Parathyroid adenoma (tissue), 2 donors: ENCODE measurements at regions not wholly inside any gene's neighbourhood (a gene's known extent, or its start where the extent isn't known, plus 50 kb on each side); places are given as distances from the start of the nearest gene placed in this dataset.
"Not testable (repeated sequence)": the region's sequence is repeated elsewhere in the genome, so short reads cannot be mapped to it uniquely, and the experiment has no call there.

Source experiments
- H2AFZ ChIP-seq: fragments of 300-600 bp; sonication (generic); one replicate; pipeline ENCODE4 v1.7.0; 2017; ENCODE audit warnings: antibody characterized with exemption, mild to moderate bottlenecking
- H3K27ac ChIP-seq: fragments of 300-600 bp; sonication (generic); one replicate; pipeline ENCODE4 v1.7.0; 2017
- H3K27me3 ChIP-seq: fragments of 300-600 bp; sonication (generic); one replicate; pipeline ENCODE4 v1.7.0; 2017; ENCODE audit warnings: low read length; ENCODE audit not compliant: control insufficient read depth, insufficient read depth
- H3K36me3 ChIP-seq: fragments of 300-600 bp; sonication (generic); one replicate; pipeline ENCODE4 v1.7.0; 2017; ENCODE audit warnings: low read length; ENCODE audit not compliant: control insufficient read depth, insufficient read depth
- H3K4me1 ChIP-seq: fragments of 300-600 bp; sonication (generic); one replicate; pipeline ENCODE4 v1.7.0; 2017; ENCODE audit warnings: control low read depth
- H3K4me2 ChIP-seq: fragments of 300-600 bp; sonication (generic); one replicate; pipeline ENCODE4 v1.7.0; 2017; ENCODE audit warnings: low read length
- H3K4me3 ChIP-seq: fragments of 300-600 bp; sonication (generic); one replicate; pipeline ENCODE4 v1.7.0; 2017; ENCODE audit warnings: low read depth, low read length
- H3K79me2 ChIP-seq: fragments of 300-600 bp; sonication (generic); one replicate; pipeline ENCODE4 v1.7.0; 2017; ENCODE audit warnings: control low read depth
- H3K9ac ChIP-seq: fragments of 300-600 bp; sonication (generic); one replicate; pipeline ENCODE4 v1.7.0; 2017; ENCODE audit warnings: mild to moderate bottlenecking
- H3K9me3 ChIP-seq: fragments of 300-600 bp; sonication (generic); one replicate; pipeline ENCODE4 v1.7.0; 2017; ENCODE audit warnings: low read length; ENCODE audit not compliant: control insufficient read depth
- CTCF ChIP-seq: fragments of 300-600 bp; sonication (generic); IDR thresholded peaks from one replicate; pipeline ENCODE4 v1.7.0; 2017; ENCODE audit warnings: antibody characterized with exemption, mild to moderate bottlenecking
- donor health status: primary hyperparathyroidism.

- Histone ChIP-seq H3K9me3 (no peaks in the 10 kb centered on the region), H3K4me2 (no peak overlapping the region), H3K79me2 (peaks cover 4% of the 10 kb centered on the region), H3K36me3 (no peaks in the 10 kb centered on the region), H2AFZ (no peak overlapping the region), H3K4me1 (peaks cover 3% of the 10 kb centered on the region), H3K27me3 (no peaks in the 10 kb centered on the region), H3K27ac (no peak overlapping the region), H3K4me3 (no peak overlapping the region), H3K9ac (no peak overlapping the region)
- TF ChIP-seq CTCF: no peak
Measured at GRCh38 chr20:25848222-25848621, 151.6 kb upstream of the ZNF337 start.

GRCh38 chr20:25844640-25845039 is 148.0 kb upstream of the ZNF337 start:
- H3K9me3 ChIP-seq, H2AFZ ChIP-seq, H3K9ac ChIP-seq, H3K27me3 ChIP-seq, H3K4me2 ChIP-seq, H3K4me1 ChIP-seq, H3K79me2 ChIP-seq, H3K36me3 ChIP-seq, H3K27ac ChIP-seq, H3K4me3 ChIP-seq: not testable (repeated sequence)

GRCh38 chr20:25813511-25813910 is 116.9 kb upstream of the ZNF337 start:
- not testable (repeated sequence) for H3K79me2 ChIP-seq, H3K9me3 ChIP-seq, H2AFZ ChIP-seq, H3K27me3 ChIP-seq, H3K36me3 ChIP-seq, H3K4me2 ChIP-seq, H3K4me1 ChIP-seq, H3K27ac ChIP-seq, H3K4me3 ChIP-seq, H3K9ac ChIP-seq

GRCh38 chr20:25798174-25798993 is 101.7 kb upstream of the ZNF337 start:
- H3K36me3 ChIP-seq, H3K4me2 ChIP-seq, H3K4me1 ChIP-seq, H3K79me2 ChIP-seq, H3K9ac ChIP-seq, H2AFZ ChIP-seq, H3K27me3 ChIP-seq, H3K4me3 ChIP-seq, H3K9me3 ChIP-seq, H3K27ac ChIP-seq: not testable (repeated sequence)

- not testable (repeated sequence) for H3K4me1 ChIP-seq, H3K27me3 ChIP-seq, H3K9ac ChIP-seq, H2AFZ ChIP-seq, H3K4me3 ChIP-seq, H3K79me2 ChIP-seq, H3K36me3 ChIP-seq, H3K9me3 ChIP-seq, H3K4me2 ChIP-seq, H3K27ac ChIP-seq
Measured at GRCh38 chr20:25797062-25797461, 100.4 kb upstream of the ZNF337 start.

GRCh38 chr20:25777241-25777640 is 80.6 kb upstream of the ZNF337 start:
- H3K79me2 ChIP-seq, H3K4me2 ChIP-seq, H3K9ac ChIP-seq, H2AFZ ChIP-seq, H3K4me3 ChIP-seq, H3K9me3 ChIP-seq, H3K27ac ChIP-seq, H3K36me3 ChIP-seq, H3K27me3 ChIP-seq, H3K4me1 ChIP-seq: not testable (repeated sequence)

- not testable (repeated sequence) for H3K4me2 ChIP-seq, H3K27ac ChIP-seq, H3K4me3 ChIP-seq, H3K27me3 ChIP-seq, H3K4me1 ChIP-seq, H3K79me2 ChIP-seq, H3K9ac ChIP-seq, H3K36me3 ChIP-seq, H3K9me3 ChIP-seq, H2AFZ ChIP-seq
Measured at GRCh38 chr20:25774711-25775110, 78.1 kb upstream of the ZNF337 start.

GRCh38 chr20:25774203-25774602 is 77.5 kb upstream of the ZNF337 start:
- not testable (repeated sequence) for H2AFZ ChIP-seq, H3K27ac ChIP-seq, H3K79me2 ChIP-seq, H3K4me1 ChIP-seq, H3K27me3 ChIP-seq, H3K4me3 ChIP-seq, H3K9me3 ChIP-seq, H3K4me2 ChIP-seq, H3K9ac ChIP-seq, H3K36me3 ChIP-seq

- not testable (repeated sequence) for H3K4me1 ChIP-seq, H3K9me3 ChIP-seq, H3K79me2 ChIP-seq, H3K4me3 ChIP-seq, H3K4me2 ChIP-seq, H3K27ac ChIP-seq, H3K36me3 ChIP-seq, H2AFZ ChIP-seq, H3K27me3 ChIP-seq, H3K9ac ChIP-seq
Measured at GRCh38 chr20:25772437-25772836, 75.8 kb upstream of the ZNF337 start.

- not testable (repeated sequence) for H3K9me3 ChIP-seq, H2AFZ ChIP-seq, H3K4me1 ChIP-seq, H3K27me3 ChIP-seq, H3K4me2 ChIP-seq, H3K79me2 ChIP-seq, H3K4me3 ChIP-seq, H3K9ac ChIP-seq, H3K27ac ChIP-seq, H3K36me3 ChIP-seq
Measured at GRCh38 chr20:25771818-25772217, 75.2 kb upstream of the ZNF337 start.
